SU-DHL-6 (cell line): ENCODE measurements at regions not wholly inside any gene's neighbourhood (a gene's known extent, or its start where the extent isn't known, plus 50 kb on each side); places are given as distances from the start of the nearest gene placed in this dataset.

Experiments used
- EZH2phosphoT487 ChIP-seq: fragments of 200-600 bp; sonication (generic), shearing (Covaris generic); conservative IDR thresholded peaks from 2 replicates; pipeline ENCODE4 v1.6.1; 2018; ENCODE audit warnings: mild to moderate bottlenecking, antibody characterized with exemption, low read length, moderate library complexity, mixed read lengths
- TF ChIP-seq, protein P1 (sequence below): fragments of 200-600 bp; sonication (generic); IDR thresholded peaks from one replicate; pipeline ENCODE4 v1.5.1; 2017; ENCODE audit warnings: antibody characterized with exemption, mild to moderate bottlenecking, low read length, moderate library complexity; ENCODE audit not compliant: insufficient read depth, poor library complexity, severe bottlenecking

DNA sequence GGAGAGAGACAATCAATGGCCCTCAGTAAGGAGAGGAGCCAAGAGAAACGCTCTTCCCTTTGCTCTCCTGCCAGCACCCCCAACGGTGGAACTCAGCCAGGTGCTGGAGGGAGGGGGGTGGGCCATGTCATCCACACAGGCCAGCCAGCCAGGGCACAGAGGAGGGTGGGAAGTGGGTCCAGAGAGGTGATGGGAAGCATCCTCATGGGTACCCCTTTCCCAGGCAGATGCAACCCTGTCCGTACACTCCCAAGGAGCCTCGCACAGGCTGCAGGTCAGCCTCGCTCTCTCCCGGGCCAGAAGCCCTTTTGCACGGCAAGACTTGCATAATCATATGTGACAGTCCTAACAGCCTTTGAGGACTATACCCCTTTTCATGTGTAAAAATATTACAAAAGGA, 142.0 kb upstream of the NAMPT start:
- TF ChIP-seq, protein P1, sequence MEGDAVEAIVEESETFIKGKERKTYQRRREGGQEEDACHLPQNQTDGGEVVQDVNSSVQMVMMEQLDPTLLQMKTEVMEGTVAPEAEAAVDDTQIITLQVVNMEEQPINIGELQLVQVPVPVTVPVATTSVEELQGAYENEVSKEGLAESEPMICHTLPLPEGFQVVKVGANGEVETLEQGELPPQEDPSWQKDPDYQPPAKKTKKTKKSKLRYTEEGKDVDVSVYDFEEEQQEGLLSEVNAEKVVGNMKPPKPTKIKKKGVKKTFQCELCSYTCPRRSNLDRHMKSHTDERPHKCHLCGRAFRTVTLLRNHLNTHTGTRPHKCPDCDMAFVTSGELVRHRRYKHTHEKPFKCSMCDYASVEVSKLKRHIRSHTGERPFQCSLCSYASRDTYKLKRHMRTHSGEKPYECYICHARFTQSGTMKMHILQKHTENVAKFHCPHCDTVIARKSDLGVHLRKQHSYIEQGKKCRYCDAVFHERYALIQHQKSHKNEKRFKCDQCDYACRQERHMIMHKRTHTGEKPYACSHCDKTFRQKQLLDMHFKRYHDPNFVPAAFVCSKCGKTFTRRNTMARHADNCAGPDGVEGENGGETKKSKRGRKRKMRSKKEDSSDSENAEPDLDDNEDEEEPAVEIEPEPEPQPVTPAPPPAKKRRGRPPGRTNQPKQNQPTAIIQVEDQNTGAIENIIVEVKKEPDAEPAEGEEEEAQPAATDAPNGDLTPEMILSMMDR, result no peak
- no peak for TF ChIP-seq EZH2phosphoT487
